Neural cell (in vitro differentiated cells): ENCODE measurements at regions not wholly inside any gene's neighbourhood (a gene's known extent, or its start where the extent isn't known, plus 50 kb on each side); places are given as distances from the start of the nearest gene placed in this dataset.

Experiments used
- H2AFZ ChIP-seq: fragments of 200-600, 300-800 bp; sonication (generic), shearing (Covaris generic); 2 replicates; pipeline ENCODE4 v1.6.0; 2014; ENCODE audit warnings: low read depth, mild to moderate bottlenecking, antibody characterized with exemption, low read length, moderate library complexity
- H3F3A ChIP-seq: fragments of 200-600 bp; shearing (Covaris generic); 2 replicates; pipeline ENCODE4 v1.6.1; 2016; ENCODE audit warnings: mild to moderate bottlenecking, moderate library complexity, mixed read lengths, antibody characterized with exemption, low read length; ENCODE audit not compliant: insufficient read depth, poor library complexity, severe bottlenecking
- H3K27ac ChIP-seq: fragments of 200-600, 300-800 bp; sonication (generic), shearing (Covaris generic); 2 replicates; pipeline ENCODE4 v1.5.1; 2014; ENCODE audit warnings: mild to moderate bottlenecking, low read length, moderate library complexity
- H3K27me3 ChIP-seq: fragments of 300-800, 200-600 bp; sonication (generic), shearing (Covaris generic); 2 replicates; pipeline ENCODE4 v1.6.0; 2014; ENCODE audit warnings: mild to moderate bottlenecking, low read depth, low read length, moderate library complexity; ENCODE audit not compliant: insufficient read depth
- H3K36me3 ChIP-seq: fragments of 300-800, 200-600 bp; sonication (generic), shearing (Covaris generic); 2 replicates; pipeline ENCODE4 v1.5.1; 2014; ENCODE audit warnings: mild to moderate bottlenecking, antibody characterized with exemption, low read length, moderate library complexity; ENCODE audit not compliant: insufficient read depth
- H3K4me2 ChIP-seq: fragments of 300-800, 200-600 bp; sonication (generic), shearing (Covaris generic); 2 replicates; pipeline ENCODE4 v1.6.0; 2014; ENCODE audit warnings: mild to moderate bottlenecking, low read length
- H3K4me3 ChIP-seq: fragments of 300-800, 200-600 bp; sonication (generic), shearing (Covaris generic); 2 replicates; pipeline ENCODE4 v1.5.1; 2014; ENCODE audit warnings: mild to moderate bottlenecking, low read length, moderate library complexity
- H3K79me2 ChIP-seq: fragments of 200-600 bp; shearing (Covaris generic); replicated peaks from 2 replicates; pipeline ENCODE4 v1.6.0; 2014; ENCODE audit warnings: mild to moderate bottlenecking, low read length, moderate library complexity; ENCODE audit not compliant: insufficient read depth
- H3K9ac ChIP-seq: fragments of 300-800, 200-600 bp; sonication (generic), shearing (Covaris generic); 2 replicates; pipeline ENCODE4 v1.6.1; 2016; ENCODE audit warnings: mild to moderate bottlenecking, low read length, mixed read lengths
- H3K9me2 ChIP-seq: fragments of 200-600 bp; shearing (Covaris generic); 2 replicates; pipeline ENCODE4 v1.6.1; 2016; ENCODE audit warnings: mild to moderate bottlenecking, low read length, mixed read lengths; ENCODE audit not compliant: insufficient read depth
- H3K9me3 ChIP-seq: fragments of 200-600, 300-800 bp; sonication (generic), shearing (Covaris generic); 2 replicates; pipeline ENCODE4 v1.6.1; 2016; ENCODE audit warnings: mild to moderate bottlenecking, mixed run types, low read length, moderate library complexity, mixed read lengths
- H4K20me1 ChIP-seq: fragments of 200-600 bp; shearing (Covaris generic); 2 replicates; pipeline ENCODE4 v1.6.1; 2016; ENCODE audit warnings: mild to moderate bottlenecking, mixed run types; ENCODE audit not compliant: insufficient read depth
- CTCF ChIP-seq: fragments of 450-650 bp; IDR thresholded peaks from 2 replicates; pipeline ENCODE4 v1.5.1; 2014; ENCODE audit warnings: antibody characterized with exemption, mild to moderate bottlenecking, moderate library complexity; ENCODE audit not compliant: poor library complexity, severe bottlenecking
- EP300 ChIP-seq: fragments of 450-650 bp; conservative IDR thresholded peaks from 2 replicates; pipeline ENCODE4 v1.6.1; 2014; ENCODE audit warnings: antibody characterized with exemption, mild to moderate bottlenecking, moderate library complexity; ENCODE audit not compliant: poor library complexity, severe bottlenecking
- EZH2 ChIP-seq: fragments of 200-600, 300-800 bp; shearing (Covaris generic), sonication (generic); IDR thresholded peaks from 2 replicates; pipeline ENCODE4 v1.6.1; 2014; ENCODE audit warnings: antibody characterized with exemption, low read length, borderline replicate concordance, mild to moderate bottlenecking; ENCODE audit not compliant: insufficient read depth, poor library complexity, severe bottlenecking
- MXI1 ChIP-seq: fragments of 450-650 bp; conservative IDR thresholded peaks from 2 replicates; pipeline ENCODE4 v1.6.1; 2014; ENCODE audit warnings: antibody characterized with exemption, mild to moderate bottlenecking; ENCODE audit not compliant: poor library complexity, severe bottlenecking
- POLR2AphosphoS5 ChIP-seq: IDR thresholded peaks from 2 replicates; pipeline ENCODE4 v1.6.1; 2012
- RAD21 ChIP-seq: fragments of 450-650 bp; conservative IDR thresholded peaks from 2 replicates; pipeline ENCODE4 v1.6.1; 2014; ENCODE audit warnings: antibody characterized with exemption, mild to moderate bottlenecking, moderate library complexity
- REST ChIP-seq: IDR thresholded peaks from 2 replicates; pipeline ENCODE4 v1.6.1; 2012; ENCODE audit warnings: borderline replicate concordance
- SMC3 ChIP-seq: fragments of 450-650 bp; conservative IDR thresholded peaks from 2 replicates; pipeline ENCODE4 v1.6.1; 2014; ENCODE audit warnings: antibody characterized with exemption, mild to moderate bottlenecking, moderate library complexity; ENCODE audit not compliant: poor library complexity
- TAF1 ChIP-seq: IDR thresholded peaks from 2 replicates; pipeline ENCODE4 v1.6.1; 2012; ENCODE audit warnings: low read depth

GRCh38 chr21:35528116-35529042 lies 479.3 kb upstream of the RUNX1 start:
- Histone ChIP-seq H3K27ac (no peak overlapping the region), H3K4me3 (no peak overlapping the region), H3K4me2 (no peak overlapping the region), H3K79me2 (no peaks in the 10 kb centered on the region), H3K9me2 (no peaks in the 10 kb centered on the region), H3F3A (no peaks in the 10 kb centered on the region), H4K20me1 (no peaks in the 10 kb centered on the region), H3K9ac (no peak overlapping the region), H2AFZ (no peak overlapping the region), H3K9me3 (no peaks in the 10 kb centered on the region), H3K36me3 (no peaks in the 10 kb centered on the region), H3K27me3 (no peaks in the 10 kb centered on the region)
- no peak for TF ChIP-seq EP300
- TF ChIP-seq RAD21 = no peak
- TF ChIP-seq POLR2AphosphoS5 = no peak
- TF ChIP-seq CTCF = no peak
- TF ChIP-seq TAF1 = no peak
- TF ChIP-seq EZH2 = no peak
- no peak for TF ChIP-seq MXI1
- no peak for TF ChIP-seq REST
- TF ChIP-seq SMC3 = no peak

GRCh38 chr21:35527358-35527757 lies 478.3 kb upstream of the RUNX1 start:
- H3K36me3 ChIP-seq = no peaks in the 10 kb centered on the region
- H4K20me1 ChIP-seq = no peaks in the 10 kb centered on the region
- no peaks in the 10 kb centered on the region for H3K79me2 ChIP-seq
- no peaks in the 10 kb centered on the region for H3K9me3 ChIP-seq
- H3K27ac ChIP-seq = no peak overlapping the region
- no peak overlapping the region for H2AFZ ChIP-seq
- TF ChIP-seq POLR2AphosphoS5 (no peak), EP300 (no peak), EZH2 (no peak), CTCF (no peak)
- no peak overlapping the region for H3K9ac ChIP-seq
- no peaks in the 10 kb centered on the region for H3K9me2 ChIP-seq
- no peak overlapping the region for H3K4me2 ChIP-seq
- no peaks in the 10 kb centered on the region for H3F3A ChIP-seq
- H3K4me3 ChIP-seq = no peak overlapping the region
- H3K27me3 ChIP-seq = no peaks in the 10 kb centered on the region
